HEK293T (cell line): ENCODE measurements at regions not wholly inside any gene's neighbourhood (a gene's known extent, or its start where the extent isn't known, plus 50 kb on each side); places are given as distances from the start of the nearest gene placed in this dataset.

Source experiments
- ARNT ChIP-seq: fragments of 450-650 bp; IDR thresholded peaks from 2 replicates; pipeline ENCODE4 v1.6.1; 2017; ENCODE audit warnings: mild to moderate bottlenecking
- BHLHE40 ChIP-seq: fragments of 450-650 bp; IDR thresholded peaks from 2 replicates; pipeline ENCODE4 v1.6.1; 2016; ENCODE audit warnings: mild to moderate bottlenecking, moderate library complexity, borderline replicate concordance
- CTBP1 ChIP-seq: fragments of 450-650 bp; IDR thresholded peaks from 2 replicates; pipeline ENCODE4 v1.6.1; 2016; ENCODE audit warnings: borderline replicate concordance
- FOXA1 ChIP-seq: fragments of 450-650 bp; IDR thresholded peaks from 2 replicates; pipeline ENCODE4 v1.6.1; 2016; ENCODE audit warnings: mild to moderate bottlenecking
- FOXK2 ChIP-seq: fragments of 450-650 bp; IDR thresholded peaks from 2 replicates; pipeline ENCODE4 v1.6.1; 2016; ENCODE audit warnings: mild to moderate bottlenecking
- HDGF ChIP-seq: fragments of 450-650 bp; IDR thresholded peaks from 2 replicates; pipeline ENCODE4 v1.6.1; 2017; ENCODE audit warnings: antibody characterized with exemption, borderline replicate concordance
- L3MBTL2 ChIP-seq: fragments of 450-650 bp; conservative IDR thresholded peaks from 2 replicates; pipeline ENCODE4 v1.6.1; 2016; ENCODE audit warnings: mild to moderate bottlenecking
- NFRKB ChIP-seq: fragments of 450-650 bp; IDR thresholded peaks from 2 replicates; pipeline ENCODE4 v1.6.1; 2016; ENCODE audit warnings: mild to moderate bottlenecking, moderate library complexity
- SP1 ChIP-seq: fragments of 450-650 bp; IDR thresholded peaks from 2 replicates; pipeline ENCODE4 v1.6.1; 2017
- SUZ12 ChIP-seq: fragments of 450-650 bp; IDR thresholded peaks from 2 replicates; pipeline ENCODE4 v1.6.1; 2016; ENCODE audit warnings: mild to moderate bottlenecking
- TARDBP ChIP-seq: fragments of 450-650 bp; IDR thresholded peaks from 2 replicates; pipeline ENCODE4 v1.6.1; 2016
- TF ChIP-seq, protein P1 (sequence below): fragments of 450-650 bp; IDR thresholded peaks from 2 replicates; pipeline ENCODE4 v1.6.1; 2016

DNA sequence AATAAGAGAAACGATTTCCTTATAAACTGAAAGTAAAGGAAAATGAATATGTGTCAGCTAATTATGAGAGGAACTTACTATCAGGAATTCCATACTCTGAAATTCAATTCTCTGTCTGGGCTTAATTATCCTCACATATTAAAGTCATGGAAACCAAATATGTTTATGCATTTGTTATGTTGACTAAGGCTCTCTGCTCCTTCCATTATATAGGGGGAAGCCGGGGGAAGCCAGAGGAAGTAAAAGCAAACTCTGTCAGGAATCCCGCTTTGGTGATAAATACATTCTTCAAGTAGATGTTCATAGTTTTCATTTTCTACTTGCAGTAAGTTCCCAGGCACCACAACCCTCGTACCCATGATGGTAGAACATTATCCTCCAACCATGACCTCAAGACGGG is 142.8 kb upstream of the VCX2 start:
- TF ChIP-seq SP1 (no peak), NFRKB (no peak), CTBP1 (no peak), L3MBTL2 (no peak), HDGF (no peak), FOXK2 (no peak), SUZ12 (no peak), BHLHE40 (no peak), TARDBP (no peak), ARNT (no peak), FOXA1 (no peak)
- TF ChIP-seq, protein P1, sequence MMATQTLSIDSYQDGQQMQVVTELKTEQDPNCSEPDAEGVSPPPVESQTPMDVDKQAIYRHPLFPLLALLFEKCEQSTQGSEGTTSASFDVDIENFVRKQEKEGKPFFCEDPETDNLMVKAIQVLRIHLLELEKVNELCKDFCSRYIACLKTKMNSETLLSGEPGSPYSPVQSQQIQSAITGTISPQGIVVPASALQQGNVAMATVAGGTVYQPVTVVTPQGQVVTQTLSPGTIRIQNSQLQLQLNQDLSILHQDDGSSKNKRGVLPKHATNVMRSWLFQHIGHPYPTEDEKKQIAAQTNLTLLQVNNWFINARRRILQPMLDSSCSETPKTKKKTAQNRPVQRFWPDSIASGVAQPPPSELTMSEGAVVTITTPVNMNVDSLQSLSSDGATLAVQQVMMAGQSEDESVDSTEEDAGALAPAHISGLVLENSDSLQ: no peak
